Spleen (tissue), 11 donors: ENCODE measurements at regions not wholly inside any gene's neighbourhood (a gene's known extent, or its start where the extent isn't known, plus 50 kb on each side); places are given as distances from the start of the nearest gene placed in this dataset.

ENCODE experiments used
- DNase-seq: peaks from one replicate; pipeline ENCODE4 v3.0.0-alpha.2; 2020
- H3K27ac ChIP-seq, 8 donors: fragments of 200-600 bp; sonication (generic) in 7 of 8; 1 replicate in 4 of 8; 2 replicates in 4 of 8; pipeline versions ENCODE4 v1.5.0 to v1.8.0; 2016 to 2021; ENCODE audit warnings: inconsistent platforms in 4 of 8, mild to moderate bottlenecking in 4 of 8, moderate library complexity in 1 of 8
- H3K27me3 ChIP-seq, 7 donors: fragments of 200-600 bp; sonication (generic) in 6 of 7; replicated peaks in 1 of 7; 1 replicate in 4 of 7; 2 replicates in 3 of 7; pipeline versions ENCODE4 v1.5.0 to v1.8.0; 2016 to 2021; ENCODE audit warnings: inconsistent platforms in 3 of 7, mild to moderate bottlenecking in 1 of 7
- H3K36me3 ChIP-seq, 6 donors: fragments of 200-600 bp; sonication (generic) in 5 of 6; 1 replicate in 4 of 6; 2 replicates in 2 of 6; pipeline versions ENCODE4 v1.5.0 to v1.8.0; 2016 to 2021; ENCODE audit warnings: inconsistent platforms in 2 of 6
- H3K4me1 ChIP-seq, 6 donors: fragments of 200-600 bp; sonication (generic) in 5 of 6; 1 replicate in 3 of 6; 2 replicates in 3 of 6; pipeline versions ENCODE4 v1.5.0 to v1.8.0; 2016 to 2021; ENCODE audit warnings: inconsistent platforms in 3 of 6
- H3K4me3 ChIP-seq, 8 donors: fragments of 200-600 bp; sonication (generic) in 7 of 8; 1 replicate in 4 of 8; 2 replicates in 4 of 8; pipeline versions ENCODE4 v1.5.0 to v1.8.0; 2016 to 2021; ENCODE audit warnings: inconsistent platforms in 4 of 8, mild to moderate bottlenecking in 4 of 8, moderate library complexity in 2 of 8
- H3K9me3 ChIP-seq, 8 donors: fragments of 200-600 bp; sonication (generic) in 7 of 8; 1 replicate in 4 of 8; 2 replicates in 4 of 8; pipeline versions ENCODE4 v1.5.0 to v1.8.0; 2016 to 2021; ENCODE audit warnings: inconsistent platforms in 4 of 8
- POLR2A ChIP-seq, 3 donors: fragments of 450-650 bp; IDR thresholded peaks; one replicate each; pipeline ENCODE4 v1.5.1; 2017; ENCODE audit warnings: antibody characterized with exemption in 3 of 3, mild to moderate bottlenecking in 1 of 3
- POLR2AphosphoS5 ChIP-seq, 3 donors: sonication (generic); formaldehyde crosslinking; IDR thresholded peaks; one replicate each; pipeline ENCODE4 v1.5.1; 2017; ENCODE audit warnings: antibody characterized with exemption in 3 of 3
- WGBS, 5 donors: extraction: QIAGEN DNeasy Blood & Tissue Kit in 3 of 5; methylation state at CpG; one replicate each; pipeline versions ENCODE4 v1.1.5 to v1.1.7; 2013 to 2018; 5-methylcytosine and 5-hydroxymethylcytosine counted together
- intact Hi-C: fragments of 100-400 bp; cut with DNase I; formaldehyde crosslinking; loops from one replicate; pipeline ENCODE4 v1.15.0; 2023; ENCODE audit warnings: low total_unique reads
- TF ChIP-seq, protein P1 (sequence below), 11 experiments: fragments of 200-600 bp in 7 of 11; fragments of 450-650 bp in 4 of 11; sonication (generic) in 4 of 11; IDR thresholded peaks in 8 of 11; conservative IDR thresholded peaks in 3 of 11; 1 replicate in 7 of 11; 2 replicates in 4 of 11; pipeline versions ENCODE4 v1.4.0 to v1.8.0; 2016 to 2021; ENCODE audit warnings: antibody characterized with exemption in 11 of 11, inconsistent platforms in 4 of 11, mild to moderate bottlenecking in 1 of 11
- donor health status: healthy with polysubstance abuse.
- donor health status: DM: no; HTN: no; CAD: no; lungs with moderate emphysema.
- donor health status: DM: no; HTN: no; CAD: no.
- donor health status: Bipolar disorder and iron deficiency.
- donor health status: healthy.
- donor health status: DM: no; HTN: no; CAD: no.
- donor health status: DM: yes; HTN: yes; CAD: no.

GRCh38 chr9:26163931-26164330 lies 485.7 kb upstream of the TUSC1 start:
- intact Hi-C loops, result no loop called here
- Histone ChIP-seq H3K9me3 (peaks cover 0 to 12% (median 0%) of the 10 kb centered on the region in 8 donors), H3K36me3 (no peaks in the 10 kb centered on the region), H3K27me3 (no peaks in the 10 kb centered on the region), H3K4me3 (no peak overlapping the region), H3K4me1 (no peaks in the 10 kb centered on the region), H3K27ac (no peak overlapping the region)
- no peak for DNase-seq
- no peak for TF ChIP-seq POLR2A (IDR thresholded peaks at IDR 0.05)
- no peak for TF ChIP-seq POLR2AphosphoS5 (IDR thresholded peaks at IDR 0.05)
- TF ChIP-seq, protein P1, sequence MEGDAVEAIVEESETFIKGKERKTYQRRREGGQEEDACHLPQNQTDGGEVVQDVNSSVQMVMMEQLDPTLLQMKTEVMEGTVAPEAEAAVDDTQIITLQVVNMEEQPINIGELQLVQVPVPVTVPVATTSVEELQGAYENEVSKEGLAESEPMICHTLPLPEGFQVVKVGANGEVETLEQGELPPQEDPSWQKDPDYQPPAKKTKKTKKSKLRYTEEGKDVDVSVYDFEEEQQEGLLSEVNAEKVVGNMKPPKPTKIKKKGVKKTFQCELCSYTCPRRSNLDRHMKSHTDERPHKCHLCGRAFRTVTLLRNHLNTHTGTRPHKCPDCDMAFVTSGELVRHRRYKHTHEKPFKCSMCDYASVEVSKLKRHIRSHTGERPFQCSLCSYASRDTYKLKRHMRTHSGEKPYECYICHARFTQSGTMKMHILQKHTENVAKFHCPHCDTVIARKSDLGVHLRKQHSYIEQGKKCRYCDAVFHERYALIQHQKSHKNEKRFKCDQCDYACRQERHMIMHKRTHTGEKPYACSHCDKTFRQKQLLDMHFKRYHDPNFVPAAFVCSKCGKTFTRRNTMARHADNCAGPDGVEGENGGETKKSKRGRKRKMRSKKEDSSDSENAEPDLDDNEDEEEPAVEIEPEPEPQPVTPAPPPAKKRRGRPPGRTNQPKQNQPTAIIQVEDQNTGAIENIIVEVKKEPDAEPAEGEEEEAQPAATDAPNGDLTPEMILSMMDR (IDR thresholded peaks at IDR 0.05 in 8 of 11, conservative IDR thresholded peaks at IDR 0.05 in 3 of 11), result no peak

DNA sequence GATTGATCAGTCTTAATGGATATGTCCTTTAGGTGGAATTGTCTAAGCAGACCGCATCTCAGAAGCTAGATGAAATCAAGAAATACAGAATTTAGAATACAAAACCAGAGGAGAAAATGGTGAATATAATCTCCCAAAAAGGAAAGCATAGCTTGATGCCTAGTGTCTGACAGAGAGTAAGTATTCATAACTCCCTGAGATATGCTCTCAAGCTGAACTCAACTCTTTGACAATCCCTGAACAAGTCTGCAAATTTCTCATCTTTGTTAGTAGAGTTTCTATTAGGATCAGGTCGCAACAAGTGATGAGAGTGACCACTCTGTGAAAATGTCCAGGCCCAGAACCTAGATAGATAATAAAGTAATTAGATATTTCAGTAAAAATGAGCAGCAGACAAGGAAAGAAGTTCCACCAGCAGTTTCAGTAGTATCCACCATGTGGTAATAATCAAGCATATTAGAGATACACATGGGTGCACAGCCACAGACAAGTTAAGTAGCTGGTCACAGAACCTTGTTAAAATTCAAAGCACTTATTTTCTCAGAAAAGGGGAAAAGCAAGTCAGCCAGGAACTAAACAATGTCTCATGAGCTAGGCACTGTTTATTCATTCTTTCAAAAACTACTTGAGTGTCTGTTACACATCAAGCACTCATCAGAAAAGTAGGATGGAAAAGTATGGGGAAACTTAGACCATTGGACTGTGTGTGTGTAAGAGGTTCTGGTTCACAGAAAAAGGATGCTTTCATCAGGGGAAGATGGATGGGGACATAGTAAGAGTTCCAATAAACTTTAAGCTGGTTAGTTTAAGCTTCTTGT lies 481.5 kb upstream of the TUSC1 start:
- TF ChIP-seq, protein P1 (IDR thresholded peaks at IDR 0.05 in 8 of 11, conservative IDR thresholded peaks at IDR 0.05 in 3 of 11), result no peak
- TF ChIP-seq POLR2A (IDR thresholded peaks at IDR 0.05) (no peak), POLR2AphosphoS5 (IDR thresholded peaks at IDR 0.05) (no peak)
- 77 to 94% (median 80%) methylated on average over 2 of the region's 2 CpGs for WGBS, 5 donors
- DNase-seq, result no peak
- Histone ChIP-seq H3K27me3 (no peaks in the 10 kb centered on the region), H3K4me1 (no peaks in the 10 kb centered on the region), H3K4me3 (no peak overlapping the region), H3K27ac (no peak overlapping the region), H3K9me3 (peaks cover 0 to 9% (median 0%) of the 10 kb centered on the region in 8 donors), H3K36me3 (no peaks in the 10 kb centered on the region)
- intact Hi-C loops, result no loop called here

- no peak for TF ChIP-seq POLR2A (IDR thresholded peaks at IDR 0.05)
- TF ChIP-seq, protein P1 (IDR thresholded peaks at IDR 0.05 in 8 of 11, conservative IDR thresholded peaks at IDR 0.05 in 3 of 11), result no peak
- no peak for TF ChIP-seq POLR2AphosphoS5 (IDR thresholded peaks at IDR 0.05)
- intact Hi-C loops, result no loop called here
- H3K27ac ChIP-seq, result no peak overlapping the region
- no peaks in the 10 kb centered on the region for H3K27me3 ChIP-seq
- no peak for DNase-seq
- peaks cover 0 to 4% (median 0%) of the 10 kb centered on the region in 8 donors for H3K9me3 ChIP-seq
- WGBS, 5 donors, result 80 to 86% (median 81%) methylated on average over 4 of the region's 4 CpGs
- no peaks in the 10 kb centered on the region for H3K4me1 ChIP-seq
- H3K4me3 ChIP-seq, result no peak overlapping the region
- H3K36me3 ChIP-seq, result no peaks in the 10 kb centered on the region
These were observed 480.4 kb upstream of the TUSC1 start for GRCh38 chr9:26158631-26159150.

- Histone ChIP-seq H3K27me3 (no peaks in the 10 kb centered on the region), H3K27ac (no peak overlapping the region), H3K4me3 (no peak overlapping the region), H3K9me3 (peaks cover 0 to 4% (median 0%) of the 10 kb centered on the region in 8 donors), H3K4me1 (no peaks in the 10 kb centered on the region), H3K36me3 (no peaks in the 10 kb centered on the region)
- TF ChIP-seq, protein P1 (IDR thresholded peaks at IDR 0.05 in 8 of 11, conservative IDR thresholded peaks at IDR 0.05 in 3 of 11), result no peak
- TF ChIP-seq POLR2A (IDR thresholded peaks at IDR 0.05), result no peak
- no peak for TF ChIP-seq POLR2AphosphoS5 (IDR thresholded peaks at IDR 0.05)
- no peak for DNase-seq
- intact Hi-C loops, result no loop called here
- WGBS, 5 donors, result 67 to 77% (median 76%) methylated on average over 5 of the region's 5 CpGs
These were observed 479.2 kb upstream of the TUSC1 start for GRCh38 chr9:26157411-26157810.
